OCI-LY1 (cell line): ENCODE measurements at regions not wholly inside any gene's neighbourhood (a gene's known extent, or its start where the extent isn't known, plus 50 kb on each side); places are given as distances from the start of the nearest gene placed in this dataset.

ENCODE experiments used
- H2AFZ ChIP-seq: fragments of 200-600 bp; sonication (generic), shearing (Covaris generic); 2 replicates; pipeline ENCODE4 v1.6.0; 2014; ENCODE audit warnings: antibody characterized with exemption, mild to moderate bottlenecking, low read length
- H3F3A ChIP-seq: fragments of 200-600 bp; sonication (generic), shearing (Covaris generic); 2 replicates; pipeline ENCODE4 v1.6.0; 2014; ENCODE audit warnings: mild to moderate bottlenecking, antibody characterized with exemption, low read length, moderate library complexity; ENCODE audit not compliant: insufficient read depth
- H3K27ac ChIP-seq: fragments of 200-600 bp; sonication (generic); 2 replicates; pipeline ENCODE4 v1.5.1; 2014; ENCODE audit warnings: low read length, mixed run types, mild to moderate bottlenecking, low read depth; ENCODE audit not compliant: poor library complexity, severe bottlenecking
- H3K27me3 ChIP-seq: fragments of 200-600 bp; sonication (generic); 2 replicates; pipeline ENCODE4 v1.6.0; 2014; ENCODE audit warnings: antibody characterized with exemption, mild to moderate bottlenecking, low read length, moderate library complexity; ENCODE audit not compliant: insufficient read depth
- H3K36me3 ChIP-seq: fragments of 200-600 bp; sonication (generic); 2 replicates; pipeline ENCODE4 v1.6.1; 2014; ENCODE audit warnings: mild to moderate bottlenecking, antibody characterized with exemption, low read length, moderate library complexity, mixed read lengths; ENCODE audit not compliant: insufficient read depth
- H3K4me1 ChIP-seq: fragments of 200-600 bp; sonication (generic); 2 replicates; pipeline ENCODE4 v1.5.1; 2014; ENCODE audit warnings: mild to moderate bottlenecking, low read length, moderate library complexity; ENCODE audit not compliant: insufficient read depth, severe bottlenecking
- H3K4me2 ChIP-seq: fragments of 200-600 bp; sonication (generic), shearing (Covaris generic); 2 replicates; pipeline ENCODE4 v1.6.1; 2014; ENCODE audit warnings: low read length
- H3K4me3 ChIP-seq: fragments of 200-600 bp; sonication (generic); 2 replicates; pipeline ENCODE4 v1.5.1; 2014; ENCODE audit warnings: low read length, low read depth, mild to moderate bottlenecking, mixed read lengths; ENCODE audit not compliant: poor library complexity, severe bottlenecking
- H3K79me2 ChIP-seq: fragments of 200-600 bp; shearing (Covaris generic); 2 replicates; pipeline ENCODE4 v1.6.1; 2016; ENCODE audit warnings: mixed run types, low read length, mixed read lengths; ENCODE audit not compliant: insufficient read depth
- H3K9ac ChIP-seq: fragments of 200-600 bp; sonication (generic), shearing (Covaris generic); 2 replicates; pipeline ENCODE4 v1.6.1; 2014; ENCODE audit warnings: mild to moderate bottlenecking, low read length, mixed read lengths
- H3K9me2 ChIP-seq: fragments of 200-600 bp; sonication (generic), shearing (Covaris generic); 2 replicates; pipeline ENCODE4 v1.6.1; 2014; ENCODE audit warnings: low read depth, mild to moderate bottlenecking, low read length, mixed read lengths
- H3K9me3 ChIP-seq: fragments of 200-600 bp; shearing (Covaris generic); 2 replicates; pipeline ENCODE4 v1.6.1; 2014; ENCODE audit warnings: low read length, mixed read lengths
- H4K20me1 ChIP-seq: fragments of 200-600 bp; sonication (generic), shearing (Covaris generic); 2 replicates; pipeline ENCODE4 v1.6.0; 2016; ENCODE audit warnings: mild to moderate bottlenecking, low read length; ENCODE audit not compliant: insufficient read depth
- CTCF ChIP-seq: fragments of 200-600 bp; sonication (generic), shearing (Covaris generic); IDR thresholded peaks from 2 replicates; pipeline ENCODE4 v1.5.1; 2017; ENCODE audit warnings: mild to moderate bottlenecking, antibody characterized with exemption, low read length, moderate library complexity, mixed read lengths
- EZH2 ChIP-seq: fragments of 200-600 bp; sonication (generic), shearing (Covaris generic); IDR thresholded peaks from 2 replicates; pipeline ENCODE4 v1.8.0; 2017; ENCODE audit warnings: borderline replicate concordance, mixed run types, mild to moderate bottlenecking, antibody characterized with exemption, low read length, moderate library complexity, mixed read lengths

GRCh38 chr7:84848219-84848973 is 338.5 kb downstream of the SEMA3D start:
- no peaks in the 10 kb centered on the region for H3K27me3 ChIP-seq
- TF ChIP-seq CTCF (no peak), EZH2 (no peak)
- no peaks in the 10 kb centered on the region for H3K36me3 ChIP-seq
- no peaks in the 10 kb centered on the region for H4K20me1 ChIP-seq
- no peaks in the 10 kb centered on the region for H3K79me2 ChIP-seq
- H3K27ac ChIP-seq: no peak overlapping the region
- H3K9me3 ChIP-seq: no peaks in the 10 kb centered on the region
- no peak overlapping the region for H2AFZ ChIP-seq
- no peaks in the 10 kb centered on the region for H3K9me2 ChIP-seq
- H3K4me1 ChIP-seq: no peaks in the 10 kb centered on the region
- no peak overlapping the region for H3K9ac ChIP-seq
- H3K4me2 ChIP-seq: no peak overlapping the region
- H3K4me3 ChIP-seq: no peak overlapping the region
- no peaks in the 10 kb centered on the region for H3F3A ChIP-seq

- H3K27ac ChIP-seq: no peak overlapping the region
- no peaks in the 10 kb centered on the region for H3K27me3 ChIP-seq
- no peaks in the 10 kb centered on the region for H4K20me1 ChIP-seq
- no peak overlapping the region for H2AFZ ChIP-seq
- no peak overlapping the region for H3K9ac ChIP-seq
- H3K9me3 ChIP-seq: no peaks in the 10 kb centered on the region
- H3K36me3 ChIP-seq: no peaks in the 10 kb centered on the region
- no peaks in the 10 kb centered on the region for H3K79me2 ChIP-seq
- no peak overlapping the region for H3K4me2 ChIP-seq
- no peak overlapping the region for H3K4me3 ChIP-seq
- H3K4me1 ChIP-seq: no peaks in the 10 kb centered on the region
- no peak for TF ChIP-seq EZH2
- no peak for TF ChIP-seq CTCF
- no peaks in the 10 kb centered on the region for H3F3A ChIP-seq
- H3K9me2 ChIP-seq: no peaks in the 10 kb centered on the region
These were observed 339.1 kb downstream of the SEMA3D start for GRCh38 chr7:84847790-84848189.

- TF ChIP-seq EZH2 (no peak), CTCF (no peak)
- Histone ChIP-seq H2AFZ (no peak overlapping the region), H3K4me1 (no peaks in the 10 kb centered on the region), H3K79me2 (no peaks in the 10 kb centered on the region), H3K36me3 (no peaks in the 10 kb centered on the region), H3F3A (no peaks in the 10 kb centered on the region), H3K9ac (no peak overlapping the region), H3K27ac (no peak overlapping the region), H3K27me3 (no peaks in the 10 kb centered on the region), H3K4me2 (no peak overlapping the region), H3K9me3 (no peaks in the 10 kb centered on the region), H3K4me3 (no peak overlapping the region), H4K20me1 (no peaks in the 10 kb centered on the region), H3K9me2 (no peaks in the 10 kb centered on the region)
These were observed 339.8 kb downstream of the SEMA3D start for GRCh38 chr7:84847038-84847437.
